Keratinocyte (primary cell): ENCODE measurements at regions not wholly inside any gene's neighbourhood (a gene's known extent, or its start where the extent isn't known, plus 50 kb on each side); places are given as distances from the start of the nearest gene placed in this dataset.

Source experiments
- DNase-seq: peaks from one replicate; pipeline ENCODE4 v3.0.0-alpha.2; 2011; ENCODE audit warnings: low read depth, missing footprints, low spot score
- FAIRE-seq: peaks from 2 replicates; lab custom pipeline; 2011; peaks lifted over from hg19 to GRCh38; lab: Jason Lieb, UNC
- H2AFZ ChIP-seq: 2 replicates; pipeline ENCODE4 v1.6.0; 2012; ENCODE audit warnings: low read length, control low read depth, inconsistent platforms; ENCODE audit not compliant: control insufficient read depth
- H3K27ac ChIP-seq: 2 replicates; pipeline ENCODE4 v1.5.1; 2011; ENCODE audit warnings: low read length; ENCODE audit not compliant: control insufficient read depth, insufficient read depth
- H3K27me3 ChIP-seq: 3 replicates; pipeline ENCODE4 v1.6.0; 2011; ENCODE audit warnings: low read length; ENCODE audit not compliant: control insufficient read depth, insufficient read depth; ENCODE audit errors: extremely low read depth
- H3K36me3 ChIP-seq, 2 experiments: 2 replicates in 1 of 2; 3 replicates in 1 of 2; pipeline ENCODE4 v1.5.1; 2011; ENCODE audit warnings: low read length in 2 of 2, mild to moderate bottlenecking in 1 of 2; ENCODE audit not compliant: control insufficient read depth in 2 of 2, insufficient read depth in 2 of 2; ENCODE audit errors: extremely low read depth in 1 of 2
- H3K4me1 ChIP-seq: 3 replicates; pipeline ENCODE4 v1.5.1; 2011; ENCODE audit warnings: low read length; ENCODE audit not compliant: control insufficient read depth, insufficient read depth; ENCODE audit errors: extremely low read depth
- H3K4me2 ChIP-seq: 3 replicates; pipeline ENCODE4 v1.6.0; 2011; ENCODE audit warnings: low read depth, low read length; ENCODE audit not compliant: control insufficient read depth, insufficient read depth; ENCODE audit errors: extremely low read depth
- H3K4me3 ChIP-seq, 3 experiments: fragments of 200-600 bp in 1 of 3; sonication (generic) in 1 of 3; 2 replicates in 2 of 3; 3 replicates in 1 of 3; pipeline ENCODE4 v1.5.1; 2011 to 2016; ENCODE audit warnings: low read length in 3 of 3, mild to moderate bottlenecking in 3 of 3, control low read depth in 2 of 3, inconsistent platforms in 1 of 3, low read depth in 1 of 3, mixed read lengths in 1 of 3, mixed run types in 1 of 3, moderate library complexity in 1 of 3; ENCODE audit not compliant: control insufficient read depth in 2 of 3, insufficient read depth in 2 of 3; ENCODE audit errors: extremely low read depth in 1 of 3
- H3K79me2 ChIP-seq: 2 replicates; pipeline ENCODE4 v1.6.0; 2012; ENCODE audit warnings: low read length; ENCODE audit not compliant: control insufficient read depth, insufficient read depth
- H3K9ac ChIP-seq: 3 replicates; pipeline ENCODE4 v1.6.0; 2011; ENCODE audit warnings: low read length; ENCODE audit not compliant: control insufficient read depth, insufficient read depth; ENCODE audit errors: extremely low read depth
- H3K9me1 ChIP-seq: 3 replicates; pipeline ENCODE4 v1.6.0; 2011; ENCODE audit warnings: low read length; ENCODE audit not compliant: control insufficient read depth, insufficient read depth; ENCODE audit errors: extremely low read depth
- H3K9me3 ChIP-seq: 2 replicates; pipeline ENCODE4 v1.5.1; 2012; ENCODE audit warnings: low read depth, low read length; ENCODE audit not compliant: control insufficient read depth
- H4K20me1 ChIP-seq: 3 replicates; pipeline ENCODE4 v1.6.0; 2011; ENCODE audit warnings: low read length; ENCODE audit not compliant: control insufficient read depth, insufficient read depth; ENCODE audit errors: extremely low read depth
- CTCF ChIP-seq, 3 experiments: IDR thresholded peaks in 1 of 3; conservative IDR thresholded peaks in 1 of 3; optimal IDR thresholded peaks in 1 of 3; 2 replicates in 2 of 3; 3 replicates in 1 of 3; pipeline versions ENCODE3 to v1.5.1; 2011; ENCODE audit warnings: low read length in 3 of 3, mild to moderate bottlenecking in 3 of 3, moderate library complexity in 2 of 3, control low read depth in 1 of 3, inconsistent platforms in 1 of 3; ENCODE audit not compliant: insufficient read depth in 2 of 3; ENCODE audit errors: extremely low read depth in 1 of 3
- EZH2 ChIP-seq: IDR thresholded peaks from one replicate; pipeline ENCODE4 v1.6.1; 2012; ENCODE audit warnings: inconsistent platforms, mild to moderate bottlenecking, low read length, moderate library complexity
- dilution Hi-C: fragments of 300-500 bp; cut with MboI; formaldehyde crosslinking; loops from one replicate; pipeline ENCODE4 v1.7.0; 2020; ENCODE audit warnings: low sequenced_read_pairs; ENCODE audit not compliant: extremely low pct_ligation_motif_present

GRCh38 chr1:238018214-238018613 is 127.5 kb upstream of the ZP4 start:
- no peak overlapping the region for H2AFZ ChIP-seq
- no peaks in the 10 kb centered on the region for H3K79me2 ChIP-seq
- H3K9me3 ChIP-seq = no peaks in the 10 kb centered on the region
- H3K36me3 ChIP-seq = no peaks in the 10 kb centered on the region
- H3K27me3 ChIP-seq = no peaks in the 10 kb centered on the region
- dilution Hi-C loops = no loop called here
- no peaks in the 10 kb centered on the region for H3K4me1 ChIP-seq
- no peaks in the 10 kb centered on the region for H4K20me1 ChIP-seq
- H3K4me3 ChIP-seq = no peak overlapping the region
- DNase-seq (no peak), FAIRE-seq (no peak)
- H3K9me1 ChIP-seq = no peaks in the 10 kb centered on the region
- no peak overlapping the region for H3K27ac ChIP-seq
- H3K9ac ChIP-seq = no peak overlapping the region
- H3K4me2 ChIP-seq = no peak overlapping the region
- TF ChIP-seq CTCF (optimal IDR thresholded peaks at IDR 0.05 in 1 of 3, IDR thresholded peaks at IDR 0.05 in 1 of 3, conservative IDR thresholded peaks at IDR 0.05 in 1 of 3; ENCODE audit: extremely low read depth in 1 of 3, insufficient read depth in 2 of 3, low read length in 3 of 3) = no peak
- no peak for TF ChIP-seq EZH2

GRCh38 chr1:238006779-238007178 is 116.1 kb upstream of the ZP4 start:
- no peak overlapping the region for H3K9ac ChIP-seq
- no peaks in the 10 kb centered on the region for H3K79me2 ChIP-seq
- no peaks in the 10 kb centered on the region for H3K9me3 ChIP-seq
- H3K4me1 ChIP-seq = no peaks in the 10 kb centered on the region
- no peak for TF ChIP-seq CTCF (optimal IDR thresholded peaks at IDR 0.05 in 1 of 3, IDR thresholded peaks at IDR 0.05 in 1 of 3, conservative IDR thresholded peaks at IDR 0.05 in 1 of 3; ENCODE audit: extremely low read depth in 1 of 3, insufficient read depth in 2 of 3, low read length in 3 of 3)
- TF ChIP-seq EZH2 = no peak
- FAIRE-seq (no peak), DNase-seq (no peak)
- H3K36me3 ChIP-seq = no peaks in the 10 kb centered on the region
- H3K27me3 ChIP-seq = no peaks in the 10 kb centered on the region
- H3K27ac ChIP-seq = no peak overlapping the region
- dilution Hi-C loops = no loop called here
- H3K9me1 ChIP-seq = no peaks in the 10 kb centered on the region
- H4K20me1 ChIP-seq = no peaks in the 10 kb centered on the region
- no peak overlapping the region for H2AFZ ChIP-seq
- no peak overlapping the region for H3K4me3 ChIP-seq
- H3K4me2 ChIP-seq = no peak overlapping the region
